ENCODE measurements at regions not wholly inside any gene's neighbourhood (a gene's known extent, or its start where the extent isn't known, plus 50 kb on each side); places are given as distances from the start of the nearest gene placed in this dataset.

- TF ChIP-seq POLR2A (IDR thresholded peaks at IDR 0.05) (no peak), CTCF (IDR thresholded peaks at IDR 0.05) (no peak)
These were observed 1392.9 kb downstream of the EFNB2 start for GRCh38 chr13:105142556-105142955.

All from vagina (tissue), 2 donors.